GM18498 (cell line): ENCODE measurements at regions not wholly inside any gene's neighbourhood (a gene's known extent, or its start where the extent isn't known, plus 50 kb on each side); places are given as distances from the start of the nearest gene placed in this dataset.
"Not testable (repeated sequence)": the region's sequence is repeated elsewhere in the genome, so short reads cannot be mapped to it uniquely, and the experiment has no call there.

Experiments used
- ATAC-seq: cut with Tn5 transposase; IDR thresholded peaks from one replicate; pipeline ENCODE4 v1.9.1; 2021; ENCODE audit warnings: mild to moderate bottlenecking, moderate library complexity; ENCODE audit not compliant: unreplicated experiment

DNA sequence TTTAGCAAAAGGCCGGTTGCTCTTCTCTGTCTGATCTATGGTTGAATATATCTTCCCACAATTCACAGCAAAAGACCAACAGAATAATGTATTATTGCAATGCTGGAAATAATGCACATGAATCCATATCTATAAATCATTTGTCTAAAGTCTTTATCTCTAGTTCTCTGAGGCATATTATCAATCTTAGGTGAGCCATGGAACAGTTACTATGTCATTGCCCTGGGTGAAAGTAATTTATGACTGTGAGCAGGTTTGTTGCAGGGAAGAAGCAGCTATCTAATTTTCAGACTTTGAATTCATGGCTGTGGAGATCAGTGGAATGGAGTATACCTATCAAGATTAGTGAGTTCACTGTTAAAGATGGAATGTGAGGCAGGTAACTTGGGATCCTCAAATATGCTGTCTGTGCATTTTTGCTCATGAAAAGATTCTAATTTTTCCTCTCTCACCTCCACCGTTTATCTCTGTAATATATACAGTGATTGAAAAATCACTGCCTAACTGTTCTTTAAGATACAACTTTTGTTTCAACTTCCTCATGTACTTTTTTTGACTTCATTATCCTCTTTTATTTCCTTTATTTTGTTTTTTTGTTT is 256.8 kb upstream of the ARSJ start:
- ATAC-seq = no peak

DNA sequence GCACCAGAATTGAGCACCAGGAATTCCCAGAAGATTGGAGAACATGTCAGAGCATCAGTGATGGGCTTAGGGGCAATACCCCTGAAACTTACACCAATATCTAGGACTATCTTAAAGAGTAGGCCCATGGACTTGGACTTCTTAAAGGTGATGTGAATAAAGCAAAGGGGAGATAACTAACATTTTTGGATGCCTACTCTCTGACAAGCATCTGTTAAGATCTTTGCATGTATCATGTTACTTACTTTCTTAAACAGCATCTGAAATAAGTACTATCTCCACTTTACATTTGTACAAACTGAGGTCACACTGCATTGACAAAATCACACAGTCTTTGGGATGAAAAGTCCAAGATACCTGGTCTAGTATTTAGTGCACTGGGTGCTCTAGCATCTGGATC is 258.6 kb upstream of the ARSJ start:
- ATAC-seq = no peak

DNA sequence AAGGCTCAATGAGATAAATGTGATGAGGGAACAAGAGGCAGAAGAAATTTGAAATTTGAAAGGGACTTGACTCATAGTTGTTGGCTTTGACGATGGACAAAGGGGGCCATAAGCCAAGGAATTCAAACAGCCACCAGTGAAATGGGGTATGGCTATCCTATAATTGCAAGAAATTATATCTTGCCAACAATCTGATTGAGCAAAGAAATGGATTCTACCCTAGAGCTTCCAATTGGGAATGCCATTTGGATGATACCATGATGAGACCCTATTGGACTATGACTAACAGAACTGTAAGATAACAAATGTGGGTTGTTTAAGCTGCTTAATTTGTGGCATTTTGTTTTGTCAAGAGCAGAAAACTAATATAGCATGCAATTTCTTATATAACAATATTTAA is 270.1 kb upstream of the ARSJ start:
- no peak for ATAC-seq

DNA sequence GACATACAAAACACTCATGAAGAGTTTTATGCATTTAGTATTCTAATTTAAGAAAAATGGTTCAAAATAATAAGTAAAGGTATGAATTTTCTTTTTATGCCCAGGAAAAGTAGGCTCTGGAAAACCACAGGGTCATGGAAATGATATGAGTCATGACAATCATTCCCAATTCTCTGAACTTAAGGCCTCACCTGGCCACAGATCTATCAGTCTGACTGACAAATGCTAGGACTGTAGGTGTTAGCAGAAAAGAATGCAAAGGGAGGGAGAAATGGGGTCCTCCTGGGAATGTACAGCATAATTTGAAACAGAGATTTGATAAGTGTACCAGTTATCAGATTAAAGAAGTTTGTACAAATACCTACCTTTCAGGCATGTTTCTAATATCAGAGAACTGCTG is 270.5 kb upstream of the ARSJ start:
- ATAC-seq = no peak

DNA sequence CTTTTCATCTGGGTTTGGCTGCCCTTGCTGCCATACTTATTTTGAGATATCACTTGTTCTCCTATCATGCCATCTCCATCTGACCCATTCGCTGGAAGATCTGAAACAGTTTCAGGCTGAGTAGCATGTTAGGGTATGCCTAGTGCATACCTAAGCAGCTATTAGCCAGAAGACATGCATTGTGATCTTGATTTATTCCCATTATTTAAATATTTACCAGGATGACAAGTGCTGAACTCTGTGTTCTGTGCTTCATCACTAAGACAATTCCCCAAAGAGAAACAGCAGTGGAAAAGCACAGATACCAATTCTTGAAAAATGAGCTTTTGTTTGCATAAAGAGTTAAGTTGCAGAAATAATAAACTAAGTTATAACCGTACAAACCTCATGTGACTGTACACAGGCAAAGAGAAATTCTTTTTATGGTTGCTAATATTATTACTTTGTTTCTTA is 271.0 kb upstream of the ARSJ start:
- no peak for ATAC-seq

DNA sequence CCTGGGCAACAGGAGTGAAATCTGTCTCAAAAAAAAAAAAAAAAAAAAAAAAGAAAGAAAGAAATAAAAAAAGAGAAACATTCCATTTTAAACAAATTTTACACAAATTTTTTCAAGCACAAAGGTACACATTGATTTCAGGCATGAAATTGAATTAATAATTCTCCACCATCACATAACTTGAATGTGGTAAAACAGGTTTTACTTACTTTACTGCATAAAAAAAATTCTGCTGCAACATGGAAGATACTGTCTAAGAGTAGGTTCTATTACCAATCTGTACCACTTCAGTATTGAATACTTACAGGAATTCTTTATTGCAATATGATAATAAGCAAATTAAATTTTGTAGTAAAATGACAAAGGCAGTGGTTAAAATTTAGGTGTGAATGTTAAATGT is 271.6 kb upstream of the ARSJ start:
- ATAC-seq = no peak

DNA sequence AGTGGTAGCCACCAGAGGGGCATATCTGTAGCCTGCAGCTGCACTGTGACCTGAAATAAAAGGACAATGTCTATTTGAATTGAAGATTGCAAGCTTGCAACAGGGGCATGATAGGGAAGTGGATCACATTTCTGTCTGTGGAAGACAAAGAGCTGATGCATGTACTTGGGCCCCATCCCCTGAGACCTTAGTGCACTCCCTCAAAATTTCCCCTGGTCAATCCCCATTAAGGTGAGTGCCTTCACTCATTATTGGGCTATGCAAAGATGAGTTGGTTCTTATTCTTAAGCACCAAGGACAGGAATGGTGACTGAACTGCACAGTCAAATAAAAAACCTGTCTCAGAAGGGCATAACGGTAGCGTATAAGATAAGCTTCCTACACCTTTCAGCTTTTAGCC is 273.1 kb upstream of the ARSJ start:
- ATAC-seq = no peak

DNA sequence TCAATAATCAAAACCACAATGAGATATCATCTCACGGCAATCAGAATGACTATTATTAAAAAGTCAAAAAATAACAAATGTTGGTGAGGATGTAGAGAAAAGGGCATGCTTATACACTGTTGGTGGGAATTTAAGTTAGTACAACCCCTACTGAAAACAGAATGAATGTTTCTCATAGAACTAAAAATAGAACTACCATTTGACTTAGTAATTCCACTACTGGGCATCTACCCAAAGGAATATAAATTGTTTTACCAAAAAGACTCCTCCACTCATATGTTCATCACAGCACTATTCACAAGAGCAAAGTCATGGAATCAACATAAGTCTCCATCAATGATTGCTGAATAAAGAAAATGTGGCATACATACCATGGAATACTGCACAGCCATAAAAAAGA is 278.1 kb upstream of the ARSJ start:
- no peak for ATAC-seq

DNA sequence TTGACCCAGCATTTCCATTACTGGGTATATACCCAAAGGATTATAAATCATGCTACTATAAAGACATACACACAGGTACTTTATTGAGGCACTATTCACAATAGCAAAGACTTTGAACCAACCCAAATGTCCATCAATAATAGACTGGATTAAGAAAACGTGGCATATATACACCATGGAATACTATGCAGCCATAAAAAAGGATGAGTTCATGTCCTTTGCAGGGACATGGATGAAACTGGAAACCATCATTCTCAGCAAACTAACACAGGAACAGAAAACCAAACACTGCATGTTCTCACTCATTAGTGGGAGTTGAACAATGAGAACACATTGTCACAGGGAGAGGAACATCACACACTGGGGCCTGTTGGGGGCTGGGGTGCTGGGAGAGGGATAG is 283.0 kb upstream of the ARSJ start:
- ATAC-seq = not testable (repeated sequence)

DNA sequence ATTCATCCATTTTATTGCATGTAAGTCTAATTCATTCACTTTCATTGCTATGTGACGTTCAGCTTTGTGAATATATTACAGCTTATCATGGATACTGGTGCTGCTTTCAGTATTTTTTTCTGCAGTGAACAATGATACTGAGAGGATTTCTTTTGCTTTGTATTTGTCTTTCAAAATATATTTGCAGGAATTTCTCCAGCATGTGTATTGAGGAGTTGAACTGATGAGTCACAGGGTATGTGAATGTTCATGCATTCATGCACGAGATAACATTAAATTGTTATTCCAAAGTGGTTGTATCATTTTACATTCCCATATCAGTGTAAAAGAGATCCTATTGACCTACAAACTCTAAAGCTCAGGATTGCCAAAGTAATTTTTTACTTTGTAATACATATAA is 283.8 kb upstream of the ARSJ start:
- ATAC-seq = no peak

DNA sequence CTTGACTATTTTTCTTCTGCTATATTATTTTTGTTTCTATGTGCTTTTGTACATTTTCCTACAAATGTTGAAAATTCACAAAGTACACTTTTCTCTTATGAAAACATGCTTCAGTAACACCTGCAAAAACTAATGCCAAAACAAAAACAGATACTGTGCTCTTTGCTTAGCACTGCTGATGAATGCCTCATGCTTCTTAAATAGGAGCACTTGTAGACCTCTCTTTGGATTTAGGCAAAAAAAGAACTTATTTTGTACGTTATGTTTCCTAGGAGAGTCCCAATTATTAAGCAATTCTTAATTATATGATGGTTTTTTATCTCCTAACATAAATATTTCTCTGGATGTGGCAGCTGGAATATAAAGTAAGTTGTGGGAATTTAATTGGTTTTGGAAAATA is 285.0 kb upstream of the ARSJ start:
- ATAC-seq = no peak

DNA sequence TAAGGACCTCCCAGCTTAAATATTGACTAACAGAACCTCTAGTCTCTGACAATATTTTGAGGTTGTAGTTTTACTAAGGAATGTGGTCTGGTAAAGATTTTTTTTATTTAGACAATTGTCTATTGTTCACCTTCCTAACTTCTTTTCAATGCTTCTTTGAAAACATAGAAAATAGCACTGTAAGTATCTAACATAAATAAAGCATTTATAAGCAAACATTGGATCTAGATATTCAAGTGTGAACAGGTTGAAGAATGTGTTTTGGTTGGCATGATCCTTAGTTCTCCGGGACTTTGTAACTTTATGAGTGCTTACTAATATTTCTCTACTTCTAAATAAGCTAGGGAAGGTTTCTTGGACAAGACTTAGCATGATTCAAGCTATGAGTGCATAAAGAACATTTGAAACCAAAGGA is 285.4 kb upstream of the ARSJ start:
- no peak for ATAC-seq

DNA sequence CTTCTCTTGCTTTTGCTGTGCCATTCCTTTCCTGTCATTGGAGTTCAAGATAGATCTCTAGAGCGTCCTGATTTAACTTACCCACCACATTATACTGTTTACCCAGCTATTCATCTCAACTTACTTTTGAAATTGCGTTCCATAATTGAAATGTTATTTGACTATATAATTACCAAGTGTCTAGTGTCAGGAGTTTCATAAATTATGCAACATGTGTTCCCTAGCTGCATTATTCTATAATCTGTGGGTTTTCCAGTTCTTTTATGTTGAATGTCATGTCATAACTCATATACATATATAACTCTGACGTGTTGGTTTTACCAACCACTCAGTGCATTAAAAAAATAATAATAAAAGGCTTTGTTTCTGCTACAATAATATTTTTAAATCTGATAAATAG is 285.9 kb upstream of the ARSJ start:
- ATAC-seq = no peak

DNA sequence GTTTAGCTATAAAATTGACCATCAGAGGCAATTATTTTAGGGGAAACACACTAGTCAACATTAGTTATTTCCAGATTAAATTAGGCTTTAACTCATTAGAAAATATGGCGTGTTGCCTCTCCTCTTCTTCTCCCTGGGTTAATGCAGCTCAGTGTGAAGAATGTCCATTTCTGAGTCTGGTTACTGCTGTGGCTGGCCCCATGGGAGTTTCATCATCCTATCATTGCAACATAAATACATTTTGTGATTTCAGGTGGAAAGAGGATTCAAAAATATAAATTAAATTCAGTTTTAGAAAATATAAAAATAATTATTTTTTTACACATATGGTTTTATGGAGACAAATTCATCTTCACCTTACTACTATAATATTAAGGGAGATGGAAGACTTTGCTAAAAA is 288.5 kb upstream of the ARSJ start:
- no peak for ATAC-seq

DNA sequence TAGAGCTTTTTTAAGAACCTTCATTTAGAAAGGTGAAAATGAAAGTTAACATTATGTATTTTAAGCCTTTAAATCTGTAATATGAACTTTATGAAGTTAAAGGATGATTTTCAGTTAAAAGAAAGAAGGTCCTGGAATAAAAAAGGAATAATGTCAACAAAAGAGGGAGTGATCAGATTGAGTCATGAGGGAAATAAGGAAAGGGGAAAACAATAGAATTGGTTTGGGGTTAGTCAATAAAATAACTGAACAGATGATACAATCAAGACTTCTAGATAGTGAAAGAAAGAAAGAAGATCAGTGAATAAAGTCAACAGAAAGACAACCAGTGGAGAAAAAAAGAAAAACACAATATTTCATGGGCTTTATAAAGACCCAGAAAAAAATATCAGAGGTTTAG is 291.6 kb upstream of the ARSJ start:
- no peak for ATAC-seq

DNA sequence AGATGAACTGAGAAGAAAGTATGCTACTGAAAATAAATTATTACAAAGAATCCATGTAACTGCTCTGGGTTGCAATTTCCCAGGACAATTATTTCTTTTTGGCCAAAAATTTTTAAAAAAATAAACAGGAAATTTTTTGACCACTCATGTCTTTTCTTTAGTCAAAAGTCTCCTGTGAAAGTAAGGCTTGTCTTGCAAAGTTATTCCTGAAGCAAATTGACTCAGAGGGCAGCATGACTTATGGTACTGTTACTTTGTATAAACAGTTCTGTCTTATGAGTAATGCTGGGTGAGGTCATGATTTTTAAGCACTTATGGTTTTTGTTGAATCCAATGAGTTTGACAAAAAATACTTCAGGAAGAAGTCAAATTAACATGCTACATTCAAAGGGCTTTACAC is 292.8 kb upstream of the ARSJ start:
- no peak for ATAC-seq

DNA sequence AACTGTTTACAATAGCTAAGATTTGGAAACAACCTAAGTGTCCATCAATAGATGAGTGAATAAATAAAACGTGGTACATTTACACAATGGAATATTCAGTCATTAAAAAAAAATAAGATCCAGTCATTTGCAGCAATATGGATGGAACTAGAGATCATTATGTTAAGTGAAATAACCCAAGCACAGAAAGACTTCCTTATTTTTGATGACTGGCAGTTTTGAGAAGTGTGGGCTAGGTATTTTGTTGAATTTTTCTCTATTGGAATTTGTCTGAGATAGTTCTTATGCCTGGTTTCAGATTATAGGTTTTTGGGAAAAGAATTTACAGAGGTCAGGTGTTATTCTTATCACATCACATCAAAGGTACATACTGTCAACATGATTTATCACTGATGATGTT is 293.8 kb upstream of the ARSJ start:
- ATAC-seq = no peak

DNA sequence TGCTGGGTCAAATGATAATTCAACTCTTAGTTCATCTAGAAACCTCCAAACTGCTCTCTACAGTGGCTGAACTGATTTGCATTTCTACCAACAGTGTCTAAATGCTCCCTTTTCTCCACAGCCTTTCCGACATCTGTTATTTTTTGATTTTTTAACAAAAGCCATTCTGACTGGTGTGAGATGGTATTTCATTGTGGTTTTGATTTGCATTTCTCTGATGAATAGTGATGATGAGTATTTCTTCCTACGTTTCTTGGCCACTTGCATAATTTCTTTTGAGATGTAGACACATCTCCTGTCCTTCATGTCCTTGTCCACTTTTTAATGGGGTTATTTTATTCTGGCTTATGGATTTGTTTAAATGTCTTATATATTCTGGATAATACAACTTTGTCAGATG is 298.2 kb upstream of the ARSJ start:
- no peak for ATAC-seq

DNA sequence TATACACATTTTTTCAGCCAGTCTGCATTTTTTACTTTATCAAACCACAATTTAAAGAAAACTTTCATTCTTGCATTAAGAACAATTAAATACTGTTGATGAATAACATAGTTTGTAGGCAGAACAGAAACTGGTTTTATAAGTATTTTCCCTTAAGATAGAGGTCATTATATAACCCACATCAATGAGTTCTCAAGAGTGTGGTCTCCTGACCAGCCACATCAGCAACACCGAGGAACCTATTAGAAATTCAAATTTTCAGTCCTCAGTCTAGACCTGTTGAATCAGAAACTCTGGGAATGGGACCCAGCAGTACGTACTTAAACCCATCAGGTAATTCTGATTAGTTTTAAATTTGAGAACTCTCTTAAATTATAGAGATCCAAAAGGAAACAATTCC is 299.6 kb upstream of the ARSJ start:
- no peak for ATAC-seq

DNA sequence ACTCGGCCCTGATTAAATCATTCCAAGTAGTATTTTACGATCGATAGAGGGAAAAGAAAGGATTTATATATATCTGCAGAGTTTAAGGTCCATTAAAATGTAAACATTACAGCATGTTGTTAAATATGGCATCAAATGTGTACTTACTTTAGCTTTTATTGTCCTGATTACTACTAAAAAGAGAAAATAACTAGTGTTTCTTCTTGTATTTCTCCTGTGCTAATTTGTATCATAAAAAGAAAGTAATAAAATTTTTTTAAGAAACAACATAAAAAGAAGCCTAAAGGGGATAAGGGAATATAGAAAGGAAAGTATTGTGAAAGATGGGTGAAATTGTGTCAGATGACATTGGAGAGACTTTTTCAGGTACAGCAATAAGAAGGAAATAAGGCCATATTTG is 300.3 kb upstream of the ARSJ start:
- no peak for ATAC-seq

DNA sequence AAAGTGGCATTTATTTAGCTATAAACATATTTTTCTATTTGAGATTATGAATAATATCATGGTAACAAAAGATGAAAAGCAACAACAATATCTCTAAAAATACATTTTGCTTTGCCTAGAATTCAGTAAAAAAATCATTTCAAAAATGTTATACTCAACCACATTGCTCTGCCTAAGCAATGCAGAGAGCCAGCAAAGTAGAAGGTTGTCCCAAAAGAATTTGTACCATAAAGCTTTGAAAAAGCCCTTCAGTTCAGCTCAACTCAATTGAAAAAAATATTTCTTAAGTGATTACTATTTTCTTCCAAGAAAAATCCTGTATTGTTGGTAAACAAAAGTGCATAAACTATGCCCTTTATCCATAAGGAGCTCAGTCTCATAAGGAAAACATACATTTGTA is 301.2 kb upstream of the ARSJ start:
- no peak for ATAC-seq

DNA sequence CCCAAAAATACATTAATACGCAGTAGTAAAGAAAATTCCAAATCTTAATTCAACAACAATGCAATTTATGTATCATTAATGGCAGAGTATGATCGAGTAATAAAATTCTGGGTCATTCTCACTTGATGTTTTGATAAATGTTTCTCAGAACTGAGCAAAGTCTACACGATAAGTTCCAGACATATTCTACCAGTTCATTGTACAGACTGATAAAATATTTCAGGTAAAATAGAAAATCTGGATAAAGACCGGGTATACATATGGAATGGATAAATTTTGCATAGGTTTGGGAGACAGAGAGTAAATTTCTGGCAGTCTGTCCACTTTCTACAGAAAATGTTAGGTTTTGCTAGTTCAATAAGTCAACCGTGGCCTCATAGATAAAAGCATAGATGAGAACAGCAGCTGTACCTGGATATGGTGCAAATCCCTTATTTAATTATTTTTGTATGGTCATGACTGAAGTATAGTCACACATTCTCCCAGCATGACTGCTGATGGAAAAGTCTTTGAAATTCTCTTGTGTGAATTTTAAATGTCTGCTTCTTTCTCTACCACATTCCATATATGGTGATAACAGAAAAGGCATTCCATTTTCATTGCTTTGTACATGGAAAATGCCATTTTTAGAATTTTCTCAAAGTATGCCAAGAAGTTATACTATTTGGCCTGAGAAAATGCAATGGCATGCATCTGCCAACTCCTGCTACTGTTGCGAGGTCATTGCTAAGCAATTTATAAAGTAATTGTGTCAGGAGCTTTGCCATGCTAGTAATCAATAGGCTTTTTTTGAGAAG is 301.9 kb upstream of the ARSJ start:
- ATAC-seq = no peak

DNA sequence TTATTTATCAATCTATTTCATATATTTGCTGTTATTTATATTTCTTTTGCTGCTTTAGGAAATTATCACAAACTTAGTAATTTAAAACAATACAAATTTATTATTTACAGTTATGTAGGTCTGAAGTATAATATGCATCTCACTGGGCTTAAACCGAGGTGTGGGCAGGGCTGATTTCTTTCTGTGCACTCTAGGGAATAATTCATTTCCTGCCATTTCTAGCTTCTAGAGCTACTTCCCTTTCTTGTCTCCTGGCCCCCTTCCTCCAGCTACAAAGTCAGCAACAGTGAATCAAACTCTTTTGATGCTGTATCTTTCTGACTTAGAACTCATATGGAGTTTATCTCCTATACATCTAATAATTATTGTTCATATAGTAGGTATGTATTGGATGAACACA is 303.5 kb upstream of the ARSJ start:
- peak; percentile 61 for ATAC-seq
